ENCODE measurements at regions not wholly inside any gene's neighbourhood (a gene's known extent, or its start where the extent isn't known, plus 50 kb on each side); places are given as distances from the start of the nearest gene placed in this dataset.
"Not testable (repeated sequence)": the region's sequence is repeated elsewhere in the genome, so short reads cannot be mapped to it uniquely, and the experiment has no call there.

DNA sequence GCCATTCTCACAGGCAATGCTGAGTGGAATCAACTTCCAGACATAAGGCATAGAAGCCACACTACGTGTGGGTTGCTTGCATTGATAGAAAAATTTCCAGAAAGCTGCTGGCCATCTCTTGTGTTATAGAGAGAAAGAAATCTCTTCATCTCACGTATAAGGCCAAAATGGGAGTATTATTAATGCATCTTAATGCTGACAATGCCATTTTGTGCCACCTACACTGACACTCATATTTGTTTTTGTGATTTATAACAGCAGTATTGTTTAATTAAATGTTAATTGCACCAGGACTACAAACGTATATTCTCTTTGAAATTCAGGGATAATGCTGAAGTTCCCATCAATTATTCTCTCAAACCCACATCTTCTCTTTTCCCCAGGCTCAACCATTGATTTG lies 56.1 kb upstream of the TMEM132D start:
- no peak for DNase-seq (ENCODE audit: low read depth)

DNA sequence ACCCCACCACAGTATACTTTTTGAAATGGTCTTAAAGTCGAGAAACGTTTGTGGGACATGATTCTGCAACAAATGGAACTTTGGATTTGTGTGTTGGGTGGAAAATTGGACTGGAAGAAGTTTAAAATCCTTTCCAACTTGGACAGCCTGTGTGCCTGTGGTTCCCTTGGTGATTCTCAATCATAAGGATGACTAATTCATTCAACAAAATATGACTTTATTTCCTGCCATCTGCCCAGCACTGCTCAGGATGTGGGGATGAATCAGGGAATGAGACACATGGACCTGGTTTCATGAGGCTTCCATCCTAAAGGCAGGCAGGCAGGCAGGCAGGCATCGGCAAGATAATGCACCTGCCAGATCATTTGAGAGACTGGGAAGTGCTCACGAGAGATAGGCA lies 57.3 kb upstream of the TMEM132D start:
- no peak for DNase-seq (ENCODE audit: low read depth)

DNA sequence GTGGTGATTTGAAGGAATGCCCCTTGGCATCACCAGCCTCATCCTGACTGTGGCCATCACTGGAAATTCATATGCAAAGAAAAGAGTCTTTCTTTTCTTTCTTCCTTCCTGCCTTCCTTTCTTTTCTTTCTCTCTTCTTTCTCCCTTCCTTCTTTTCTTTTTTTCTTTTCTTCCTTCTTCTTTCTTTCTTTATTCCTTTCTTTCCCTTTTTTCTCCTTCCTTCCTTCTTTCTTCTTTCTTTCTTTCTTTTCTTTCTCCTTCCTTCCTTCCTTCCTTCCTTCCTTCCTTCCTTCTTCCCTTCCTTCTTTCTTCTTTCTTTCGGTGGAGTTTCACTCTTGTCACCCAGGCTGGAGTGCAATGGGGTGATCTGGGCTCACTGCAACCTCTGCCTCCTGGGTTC lies 58.0 kb upstream of the TMEM132D start:
- DNase-seq (ENCODE audit: low read depth) = no peak

DNA sequence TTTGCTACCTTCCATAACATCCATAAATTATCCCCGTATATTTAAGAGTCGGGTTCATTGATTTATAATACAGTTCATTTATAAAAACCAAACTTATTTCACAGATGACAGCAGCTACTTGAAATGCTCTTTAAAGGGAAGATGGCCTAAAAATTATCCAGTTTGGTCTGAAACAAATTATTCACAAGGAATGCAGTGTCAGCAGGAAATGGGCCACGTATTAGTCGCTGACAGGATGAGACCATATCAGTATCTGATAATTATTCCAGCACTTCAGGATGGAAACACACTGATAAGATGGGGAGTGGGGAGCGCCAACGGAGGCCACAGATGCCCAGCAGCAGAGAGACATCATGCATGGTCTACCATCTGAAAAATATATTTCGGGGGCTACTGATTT lies 60.5 kb upstream of the TMEM132D start:
- no peak for DNase-seq (ENCODE audit: low read depth)

DNA sequence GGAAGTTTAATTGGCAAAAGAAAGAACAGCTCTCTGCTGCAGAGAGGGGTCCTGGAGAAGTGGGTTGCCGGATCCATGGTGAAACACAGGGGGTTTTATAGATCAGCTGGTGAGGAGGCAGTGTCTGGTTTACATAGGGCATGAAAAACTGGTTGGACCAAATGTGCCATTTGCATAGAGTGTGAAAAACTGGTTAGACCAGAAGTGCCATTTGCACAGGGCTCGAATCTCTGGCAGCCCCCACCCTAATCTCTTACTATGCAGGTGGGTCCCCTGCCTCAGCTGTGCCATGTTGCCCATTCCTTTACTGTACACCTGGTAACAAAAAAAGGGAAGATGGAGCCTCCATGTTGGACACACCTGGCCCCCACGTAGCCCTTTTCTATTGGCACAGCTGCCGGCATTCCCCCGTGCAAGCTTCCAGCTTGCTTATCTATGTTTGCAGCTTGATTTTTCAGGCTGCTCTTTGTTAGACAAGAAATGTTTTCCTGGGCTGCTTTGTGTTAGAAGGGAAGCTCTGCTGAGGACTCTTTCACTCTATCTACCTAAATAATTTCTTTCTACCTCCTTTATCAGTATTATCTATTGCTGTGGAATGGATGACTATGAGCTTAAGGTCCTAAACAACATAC lies 61.1 kb upstream of the TMEM132D start:
- DNase-seq (ENCODE audit: low read depth) = no peak

DNA sequence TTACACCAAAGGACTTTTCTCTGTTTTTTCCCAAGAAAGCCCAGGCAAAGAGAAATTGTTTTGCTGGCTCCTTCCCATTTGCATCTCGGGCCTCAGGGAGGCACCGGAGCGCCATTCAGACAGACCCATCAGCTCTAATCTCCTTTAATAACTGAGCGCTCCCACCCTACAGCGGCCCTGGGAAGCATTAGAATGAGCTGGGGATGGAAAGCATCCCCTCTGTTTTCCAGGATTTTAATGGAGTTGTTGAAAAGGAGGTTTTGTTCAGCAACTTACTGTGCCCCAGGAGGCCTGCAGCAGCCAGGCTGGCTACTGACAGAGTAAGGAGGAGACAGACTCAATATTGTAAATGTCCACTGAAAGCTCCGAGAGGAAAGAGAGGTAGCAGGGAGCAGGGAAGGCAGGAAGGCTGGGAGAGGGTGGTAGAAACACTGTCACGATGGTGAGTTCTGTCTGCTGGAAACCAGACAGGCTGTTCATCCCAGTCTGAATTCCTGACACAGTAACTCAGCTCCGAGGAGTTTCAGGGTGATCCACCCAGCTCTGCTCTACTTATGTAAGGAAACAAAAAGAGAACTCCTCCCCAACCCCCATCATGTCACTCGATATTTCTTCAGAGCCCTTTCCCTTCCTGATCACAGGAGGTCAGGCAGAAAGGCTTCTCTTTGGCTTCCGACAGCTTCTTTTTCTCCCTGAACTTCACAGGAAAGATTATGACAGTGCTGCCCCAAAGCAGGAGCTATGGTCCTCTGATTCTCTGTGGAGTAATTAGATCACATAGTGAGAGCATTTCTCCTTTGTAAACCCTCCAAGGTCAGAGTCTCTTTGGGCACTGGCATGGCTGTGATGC lies 62.5 kb upstream of the TMEM132D start:
- DNase-seq (ENCODE audit: low read depth) = no peak

DNA sequence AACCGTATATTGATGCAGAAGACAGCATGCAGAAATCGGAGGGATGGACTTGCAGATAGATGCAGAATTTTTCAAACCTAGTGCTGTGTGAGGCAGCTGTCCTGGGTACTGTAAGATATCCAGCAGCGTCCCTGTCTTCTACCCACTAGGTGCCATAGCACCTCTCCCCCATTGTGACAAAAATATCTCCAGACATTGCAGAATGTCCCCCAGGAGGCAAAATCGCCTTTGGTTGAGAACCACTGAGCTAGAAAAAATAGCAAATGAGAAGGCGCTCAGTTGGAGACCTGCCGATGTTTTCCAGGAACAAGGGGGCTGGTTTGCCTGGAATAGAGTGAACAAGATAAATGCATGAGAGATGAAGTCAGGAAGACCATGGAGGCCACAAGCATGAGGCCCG lies 67.9 kb upstream of the TMEM132D start:
- no peak for DNase-seq (ENCODE audit: low read depth)

DNA sequence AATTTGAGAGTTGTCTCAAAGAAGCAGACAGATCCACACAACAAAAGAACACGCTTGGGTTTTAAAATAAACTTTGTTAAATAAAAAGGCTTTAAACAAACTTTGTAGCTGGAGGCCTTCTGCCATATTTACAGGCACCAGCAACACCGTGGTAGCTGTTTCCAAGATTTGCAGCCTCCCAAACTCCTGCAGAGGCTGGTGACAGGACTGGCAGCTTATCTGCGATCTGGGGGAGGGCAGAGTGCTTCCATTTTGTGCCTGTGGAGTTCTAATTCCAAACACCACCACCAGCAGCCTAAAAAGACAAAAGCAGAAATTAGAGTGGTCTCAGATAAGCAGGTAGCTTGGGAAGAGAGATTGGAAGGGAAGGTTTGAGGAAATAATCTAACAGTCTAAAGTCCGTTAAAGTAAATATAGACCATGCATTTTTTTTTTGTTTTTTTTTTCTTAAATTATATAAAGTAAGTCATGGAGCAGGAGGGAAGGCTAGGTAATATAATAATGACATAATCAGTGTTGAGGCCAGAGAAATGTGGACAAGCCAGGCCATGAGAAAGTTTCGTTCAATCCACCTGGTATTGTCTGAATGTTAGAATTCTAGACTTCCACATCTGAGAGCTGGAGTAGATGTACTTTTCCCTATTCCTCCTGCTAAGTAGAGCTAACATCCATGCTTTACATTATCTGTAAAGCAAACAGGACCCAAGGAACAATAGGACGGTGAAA lies 69.6 kb upstream of the TMEM132D start:
- DNase-seq (ENCODE audit: low read depth) = no peak

DNA sequence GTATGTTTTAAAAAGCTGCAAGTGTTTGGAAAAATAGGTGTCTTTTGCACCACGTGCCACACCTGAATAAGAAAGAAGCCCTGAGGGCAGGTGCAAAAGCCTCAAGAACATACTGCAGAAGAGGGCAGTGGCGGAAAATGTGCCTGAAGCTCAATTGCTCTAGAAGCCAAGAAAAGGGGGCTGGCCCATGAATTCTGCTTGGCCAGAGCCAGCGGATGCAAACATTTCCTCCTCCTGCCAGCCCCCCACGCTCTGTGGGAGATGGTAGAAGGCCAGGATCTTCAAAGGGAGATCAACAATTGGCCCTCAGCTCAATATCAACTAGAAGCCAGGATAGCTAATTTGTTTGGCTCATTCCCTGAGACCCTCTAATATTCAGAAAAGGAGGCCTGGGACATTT lies 80.3 kb upstream of the TMEM132D start:
- no peak for DNase-seq (ENCODE audit: low read depth)

DNA sequence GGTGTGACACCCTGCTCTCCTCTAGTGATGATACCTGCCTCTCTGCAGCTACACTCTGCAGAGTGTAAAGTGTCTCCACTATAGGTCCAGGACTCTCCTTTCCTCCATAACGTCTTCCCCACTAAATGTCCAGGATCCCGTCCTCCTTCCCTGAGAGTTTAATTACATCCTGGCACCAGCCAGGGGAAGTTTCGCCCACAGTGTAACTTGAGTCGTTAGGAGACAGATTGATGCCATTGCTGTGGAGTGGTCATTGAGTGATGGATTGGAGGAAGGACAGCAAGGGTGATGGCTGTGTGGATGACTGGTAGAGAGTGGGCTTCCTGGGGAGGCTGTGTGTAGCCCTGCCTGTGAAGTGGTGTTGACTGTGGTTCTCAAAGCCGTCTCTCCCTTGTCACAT lies 84.0 kb upstream of the TMEM132D start:
- DNase-seq (ENCODE audit: low read depth) = no peak

DNA sequence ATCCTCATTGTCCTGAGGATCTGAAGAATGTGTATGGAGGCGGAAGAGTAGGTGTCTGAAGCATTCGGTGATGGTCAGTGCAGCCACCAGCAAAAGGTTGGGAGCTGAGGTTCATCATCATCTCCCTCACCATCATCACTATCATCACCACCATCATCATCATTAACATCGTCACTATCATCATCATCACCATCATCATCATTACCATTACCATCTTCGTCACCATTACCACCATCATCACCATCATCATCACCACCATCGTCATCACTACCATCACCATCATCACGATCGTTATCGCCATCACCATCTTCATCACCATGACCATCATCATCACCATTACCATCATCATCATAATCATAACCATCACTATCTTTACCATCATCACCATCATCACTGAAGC lies 90.8 kb upstream of the TMEM132D start:
- DNase-seq (ENCODE audit: low read depth) = no peak

DNA sequence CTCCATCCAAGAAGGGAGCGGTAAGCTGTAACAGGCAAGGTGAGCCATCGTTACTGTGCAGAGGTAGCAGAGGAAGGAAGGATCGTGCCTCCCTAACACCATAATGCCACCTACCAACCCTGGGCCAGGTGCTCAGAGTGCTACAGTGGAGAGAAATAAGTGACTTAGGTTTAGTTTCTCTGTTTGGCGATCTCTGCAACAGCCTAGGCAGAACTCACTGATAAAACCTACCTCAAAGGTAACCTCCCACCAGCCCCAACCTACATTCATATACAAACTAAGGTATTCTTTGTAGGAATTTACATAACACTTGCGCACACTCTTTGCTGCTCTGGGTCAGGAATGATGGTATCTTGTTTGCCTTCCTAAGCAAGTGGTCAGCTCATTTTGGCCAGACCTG lies 93.4 kb upstream of the TMEM132D start:
- no peak for DNase-seq (ENCODE audit: low read depth)

DNA sequence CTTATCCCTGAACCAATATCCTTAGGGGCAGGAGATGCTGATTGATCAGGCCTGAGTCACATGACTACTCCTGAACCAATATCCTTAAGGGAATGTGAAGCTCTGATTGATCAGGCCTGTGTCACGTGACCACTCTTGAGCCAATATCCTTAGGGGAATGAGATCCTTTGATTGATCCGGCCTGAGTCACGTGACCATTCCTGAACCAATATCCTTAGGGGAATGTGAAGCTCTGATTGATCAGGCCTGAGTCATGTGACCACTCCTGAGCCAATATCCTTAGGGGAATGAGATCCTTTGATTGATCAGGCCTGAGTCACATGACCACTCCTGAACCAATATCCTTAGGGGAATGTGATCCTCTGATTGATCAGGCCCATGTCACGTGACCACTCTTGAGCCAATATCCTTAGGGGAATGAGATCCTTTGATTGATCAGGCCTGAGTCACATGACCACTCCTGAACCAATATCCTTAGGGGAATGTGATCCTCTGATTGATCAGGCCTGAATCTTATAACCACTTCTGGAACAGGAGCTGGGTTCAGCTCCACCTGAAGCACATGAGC lies 100.6 kb upstream of the TMEM132D start:
- DNase-seq (ENCODE audit: low read depth) = not testable (repeated sequence)

DNA sequence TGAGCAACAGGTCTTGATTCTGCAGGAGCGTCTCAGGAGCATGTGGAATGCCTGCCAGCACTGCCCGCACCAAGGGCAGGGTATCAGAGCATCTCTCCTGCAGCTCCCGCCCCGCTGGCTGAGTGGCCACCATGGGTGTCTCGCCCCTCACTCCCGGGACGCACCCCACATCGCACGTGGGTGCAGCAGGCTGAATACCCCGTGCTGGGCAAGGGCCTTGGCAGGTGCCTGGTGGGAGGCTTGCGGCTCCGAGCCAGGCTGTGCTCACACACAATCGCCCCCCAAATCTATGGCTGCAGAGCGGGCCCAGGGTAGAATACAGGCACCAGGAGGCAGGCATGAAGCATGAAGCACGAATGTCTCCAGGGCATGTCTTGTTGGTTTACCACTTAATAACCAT lies 103.9 kb upstream of the TMEM132D start:
- no peak for DNase-seq (ENCODE audit: low read depth)

DNA sequence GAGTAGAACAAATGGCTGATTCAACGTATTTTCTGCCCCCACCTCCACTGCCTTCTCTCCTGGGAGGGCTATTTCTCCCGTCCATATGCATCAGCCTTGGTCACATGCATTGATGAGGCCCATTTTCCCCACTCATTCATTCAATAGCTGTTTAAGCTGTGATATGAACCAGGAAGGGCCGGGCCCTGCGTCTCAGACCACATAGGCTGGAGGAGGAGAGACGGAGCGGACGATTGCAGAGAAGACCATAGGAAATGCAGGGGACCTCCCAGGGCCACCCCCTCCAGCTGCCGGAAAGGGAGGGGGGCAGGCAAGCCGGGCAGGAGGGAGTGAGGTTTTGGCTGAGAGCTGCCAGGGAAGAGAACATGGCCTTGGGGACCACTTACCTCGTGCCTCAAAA lies 104.4 kb upstream of the TMEM132D start:
- DNase-seq (ENCODE audit: low read depth) = no peak

DNA sequence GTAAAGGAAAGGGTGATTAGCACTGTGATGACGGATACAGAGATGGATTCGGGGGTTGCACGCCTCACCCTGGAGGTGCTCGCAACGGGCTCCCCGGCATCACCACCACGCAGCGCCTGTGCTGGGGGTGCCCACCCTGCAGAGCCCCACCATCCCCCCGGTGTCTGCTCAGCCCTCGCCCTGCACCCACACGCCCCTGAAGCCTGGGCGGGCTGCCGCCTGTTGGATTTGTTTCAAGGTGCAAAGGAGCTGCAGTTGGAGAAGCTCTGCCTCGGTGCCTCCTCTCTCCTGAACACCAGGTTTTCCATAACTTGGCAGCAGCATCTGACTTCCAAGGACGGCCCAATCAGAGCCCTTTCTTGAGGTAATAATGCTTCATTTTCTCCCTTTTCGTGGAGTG lies 106.1 kb upstream of the TMEM132D start:
- DNase-seq (ENCODE audit: low read depth) = no peak

DNA sequence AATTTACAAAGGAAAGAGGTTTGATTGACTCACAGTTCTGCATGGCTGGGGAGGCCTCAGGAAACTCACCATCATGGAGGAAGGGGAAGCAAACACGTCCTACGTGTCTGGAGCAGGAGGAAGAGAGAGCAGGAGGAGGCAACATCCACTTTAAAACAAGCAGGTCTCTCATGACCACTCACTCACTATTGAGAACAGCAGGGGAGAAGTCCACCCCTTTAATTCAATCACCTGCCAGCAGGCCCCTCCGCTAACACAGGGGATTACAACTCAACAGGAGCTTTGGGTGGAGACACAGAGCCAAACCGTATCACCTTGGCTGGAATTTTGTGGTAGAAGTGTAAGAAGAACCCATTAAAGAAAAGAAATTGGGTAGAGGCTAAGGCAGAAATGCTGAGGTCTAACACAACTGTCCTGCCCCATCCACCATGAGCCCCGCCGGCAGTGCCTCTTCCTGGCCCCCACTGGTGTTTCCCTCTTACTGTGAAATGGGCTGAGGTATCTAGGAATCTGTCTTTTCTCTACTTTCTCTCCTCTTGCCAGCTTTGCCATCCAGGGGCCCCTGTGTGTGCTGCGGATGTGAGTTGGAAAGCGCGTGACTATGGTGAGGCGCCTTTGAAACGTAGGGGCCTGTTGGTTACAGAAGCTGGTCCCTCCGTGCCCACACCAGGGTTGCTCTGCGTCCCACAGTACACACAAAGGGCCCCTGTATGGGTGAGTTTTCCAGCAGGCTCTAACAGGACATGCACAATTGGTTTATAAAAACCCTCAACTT lies 108.0 kb upstream of the TMEM132D start:
- DNase-seq (ENCODE audit: low read depth) = no peak

DNA sequence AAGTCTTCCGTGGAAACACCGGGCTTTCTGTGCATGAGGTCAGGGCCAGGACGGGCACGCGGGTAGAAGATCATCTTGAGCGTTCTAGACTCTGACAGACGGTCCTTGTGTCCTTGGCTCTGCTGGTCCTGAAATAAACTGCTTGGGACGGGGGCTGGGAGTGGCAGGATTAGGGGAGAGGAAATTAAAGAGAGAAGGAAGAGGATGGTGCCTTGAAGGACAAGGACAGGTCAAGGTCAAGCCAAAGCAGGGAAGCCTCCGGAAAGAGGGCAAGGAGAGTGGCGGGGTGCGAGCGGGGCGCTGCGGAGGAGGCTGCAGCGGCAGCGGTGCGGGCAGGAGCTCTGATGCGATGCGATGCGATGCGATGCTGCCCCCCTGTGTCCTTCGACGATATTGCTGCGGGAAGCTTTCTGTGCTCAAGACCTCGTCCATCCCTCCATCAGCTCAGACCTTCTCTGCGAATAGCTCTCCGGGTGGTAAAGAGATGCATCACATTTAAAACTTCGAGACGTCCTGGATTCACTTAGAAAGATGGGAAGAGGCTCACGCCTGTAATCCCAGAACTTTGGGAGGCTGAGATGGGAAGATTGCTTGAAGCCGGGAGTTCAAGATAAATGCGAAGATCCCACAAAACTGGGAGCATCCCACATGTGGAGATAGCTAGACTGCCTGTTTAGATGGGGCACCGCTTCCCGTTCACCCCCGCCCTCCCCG lies 110.1 kb upstream of the TMEM132D start:
- DNase-seq (ENCODE audit: low read depth) = no peak

DNA sequence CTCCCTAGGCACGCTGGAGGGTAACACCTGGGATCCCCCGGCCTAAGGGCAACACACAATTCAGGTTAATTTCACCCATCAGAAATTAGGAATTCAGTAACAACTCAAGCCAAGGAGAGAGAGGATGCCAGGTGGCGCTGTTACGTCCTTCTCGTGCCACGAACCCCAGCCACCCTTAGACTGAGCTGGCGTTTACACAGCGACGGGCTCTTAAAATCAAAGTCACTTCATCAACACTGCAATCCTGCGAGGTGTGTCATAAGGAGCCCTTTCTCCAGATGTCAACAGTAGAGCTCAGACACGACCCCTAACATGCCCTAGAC lies 110.6 kb upstream of the TMEM132D start:
- DNase-seq (ENCODE audit: low read depth) = no peak

DNA sequence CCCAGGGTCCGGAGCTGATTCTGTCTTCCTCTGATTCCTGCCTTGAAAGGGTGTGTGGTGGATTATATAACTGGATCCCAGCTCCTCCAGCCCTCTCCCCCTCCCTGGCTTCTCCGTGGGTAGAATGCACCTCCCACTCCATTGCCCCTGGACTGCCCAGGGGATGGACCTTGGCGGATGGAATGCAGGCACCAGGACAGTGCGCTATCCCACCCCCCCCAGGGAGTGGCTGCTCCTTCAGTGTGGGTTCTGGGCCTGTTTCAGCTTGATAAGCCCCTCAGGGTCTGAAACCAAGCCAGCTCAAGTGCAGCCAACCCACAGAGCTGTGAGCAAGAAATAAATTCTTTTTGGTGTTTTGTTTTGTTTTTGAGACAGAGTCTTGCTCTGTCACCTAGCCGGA lies 112.4 kb upstream of the TMEM132D start:
- no peak for DNase-seq (ENCODE audit: low read depth)

DNA sequence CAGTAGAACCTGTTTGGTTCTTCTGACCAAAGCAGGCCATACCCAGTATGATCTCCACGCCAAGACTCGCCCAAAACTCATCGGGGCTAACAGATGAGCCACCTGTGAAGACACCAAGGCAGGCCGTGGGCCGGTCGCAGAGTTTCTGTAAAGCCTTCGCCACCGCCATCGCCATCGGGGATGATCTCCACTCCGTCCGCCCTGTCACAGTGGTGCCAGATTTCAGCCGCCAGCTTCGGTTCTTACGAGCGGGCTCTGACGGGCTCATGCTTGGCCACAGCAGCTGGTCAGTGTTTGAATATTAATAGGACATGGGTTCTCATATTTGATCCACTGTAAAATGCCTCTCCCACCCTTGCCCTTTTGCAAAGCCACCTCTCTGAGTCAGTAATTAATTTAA lies 113.2 kb upstream of the TMEM132D start:
- DNase-seq (ENCODE audit: low read depth) = no peak
